Kidney tubule cell (primary cell): ENCODE measurements at regions not wholly inside any gene's neighbourhood (a gene's known extent, or its start where the extent isn't known, plus 50 kb on each side); places are given as distances from the start of the nearest gene placed in this dataset.

Experiments
- DNase-seq: peaks from one replicate; pipeline ENCODE4 v3.0.0-alpha.2; 2018; ENCODE audit warnings: low spot score

GRCh38 chr13:39159846-39160370 is 121.7 kb downstream of the NHLRC3 start:
- no peak for DNase-seq

DNA sequence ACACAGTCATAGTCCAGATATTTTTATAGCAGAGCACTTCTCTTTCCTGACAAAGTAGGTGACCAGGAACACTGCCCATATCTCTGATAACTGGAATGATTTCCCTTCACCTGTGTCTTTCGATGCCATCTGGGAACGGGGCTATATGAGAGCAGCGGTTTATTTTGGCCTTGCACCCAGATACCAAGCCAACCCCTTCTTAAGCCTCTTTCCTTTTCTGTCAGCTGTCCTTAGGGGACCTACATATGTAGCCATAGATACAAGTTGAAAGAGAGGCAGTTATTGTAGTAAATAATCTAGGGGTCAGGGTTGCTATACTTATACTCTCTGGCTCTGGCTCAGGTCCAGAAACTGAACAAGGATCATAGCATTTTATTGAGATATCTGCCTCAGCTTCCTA is 128.8 kb downstream of the NHLRC3 start:
- no peak for DNase-seq

DNA sequence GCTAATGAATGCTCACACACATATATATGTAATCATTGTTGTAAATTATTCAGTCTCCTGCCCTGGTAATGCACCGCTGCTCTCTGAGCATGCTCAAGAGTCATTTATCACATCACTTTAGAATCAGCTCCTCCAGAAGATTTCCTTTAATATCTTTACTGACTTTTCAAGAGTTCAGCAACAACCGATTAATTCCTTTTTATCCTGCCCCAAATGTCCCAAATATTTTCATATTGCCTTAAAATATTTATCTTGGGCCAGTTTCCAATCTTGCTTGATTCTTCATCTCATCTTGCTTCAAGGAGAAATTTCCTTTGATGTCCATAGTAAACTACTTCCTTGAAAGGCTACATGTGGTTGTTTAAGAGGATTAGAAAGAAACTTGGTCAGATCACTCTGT is 132.5 kb downstream of the NHLRC3 start:
- DNase-seq = no peak

DNA sequence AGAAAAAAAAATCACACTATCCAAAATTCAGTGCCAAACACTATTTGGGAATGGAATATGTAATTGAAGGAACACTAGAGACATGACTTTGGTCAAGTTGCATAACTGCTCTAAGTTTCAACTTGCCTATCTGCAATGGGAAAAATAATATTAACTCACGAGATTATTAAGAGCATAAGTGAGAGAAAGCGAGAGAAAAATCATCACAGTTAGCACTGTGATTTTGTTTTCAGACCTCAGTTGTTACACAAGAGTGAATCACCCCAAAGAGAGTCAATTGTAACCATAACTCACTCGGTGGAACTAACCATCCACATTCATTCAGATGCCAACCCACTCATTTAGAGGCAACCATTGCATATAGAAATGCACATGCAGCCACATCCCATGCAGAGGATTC is 147.1 kb downstream of the NHLRC3 start:
- DNase-seq = no peak

GRCh38 chr13:39186205-39186875 is 148.1 kb downstream of the NHLRC3 start:
- peak; percentile 15 for DNase-seq

GRCh38 chr13:39189778-39190177 is 151.5 kb downstream of the NHLRC3 start:
- DNase-seq = no peak

- no peak for DNase-seq
Observed at GRCh38 chr13:39196965-39197646, 158.8 kb downstream of the NHLRC3 start.

- DNase-seq = no peak
Observed at GRCh38 chr13:39197647-39198007, 159.4 kb downstream of the NHLRC3 start.

GRCh38 chr13:39200249-39200910 is 162.1 kb downstream of the NHLRC3 start:
- no peak for DNase-seq

DNA sequence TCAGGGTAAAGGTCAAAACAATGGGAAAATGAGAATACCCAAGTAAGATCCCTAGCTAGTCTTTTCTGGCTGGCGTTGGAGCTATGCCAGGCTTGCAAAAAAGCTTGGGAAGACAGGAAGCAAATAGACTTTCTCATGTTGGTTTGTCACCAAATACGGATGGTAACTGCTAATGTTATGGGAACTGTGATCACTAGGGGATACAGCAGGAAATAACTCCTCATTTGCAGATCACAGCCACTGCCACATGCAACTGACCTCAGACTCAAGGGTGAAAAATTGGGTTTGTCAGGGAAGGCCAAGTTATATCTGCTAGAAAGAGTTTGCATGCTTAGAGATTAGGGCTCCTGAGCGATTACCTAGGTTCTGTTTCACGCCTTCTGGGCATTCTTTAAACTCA is 162.9 kb downstream of the NHLRC3 start:
- no peak for DNase-seq

- DNase-seq = no peak
Observed at GRCh38 chr13:39202746-39203145, 164.5 kb downstream of the NHLRC3 start.

- DNase-seq = no peak
Observed at GRCh38 chr13:39208636-39209035, 170.4 kb downstream of the NHLRC3 start.

DNA sequence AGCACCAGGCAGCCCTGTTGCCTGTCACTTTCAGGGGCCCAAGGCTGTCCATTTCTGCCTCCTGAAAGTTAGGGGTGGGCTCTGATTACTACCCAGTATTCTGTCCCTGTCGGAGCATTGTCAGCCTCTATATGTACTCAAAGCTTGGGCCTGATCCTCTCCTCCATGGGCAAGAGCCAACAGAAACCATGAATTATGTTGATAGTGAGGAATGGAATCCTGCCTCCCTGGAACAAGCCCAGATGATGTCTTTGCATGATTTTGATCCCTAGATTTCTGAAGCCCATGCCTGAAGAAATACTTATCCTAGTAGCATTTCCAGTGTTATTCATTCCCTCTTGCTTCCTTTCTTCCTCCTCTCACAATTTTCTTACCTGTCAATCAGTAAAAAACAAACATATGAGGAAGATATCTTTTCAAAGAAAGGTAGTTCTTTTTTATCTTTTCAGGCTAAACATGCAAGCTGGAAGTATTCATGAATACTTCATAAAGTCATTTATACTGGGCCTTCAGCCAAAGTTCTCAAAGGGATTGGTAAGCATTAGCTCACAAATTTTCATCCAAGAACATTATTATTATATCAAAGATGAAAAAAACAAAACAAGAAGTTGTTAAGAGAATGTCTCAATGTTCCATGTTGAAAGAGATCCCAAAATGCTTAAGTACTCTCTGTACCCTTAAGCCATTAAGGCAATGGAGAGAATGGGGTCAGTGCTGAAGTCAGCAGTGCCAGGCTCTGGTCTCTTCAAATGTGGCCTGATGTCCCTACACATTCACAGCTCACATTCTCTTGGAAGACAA is 171.7 kb downstream of the NHLRC3 start:
- DNase-seq = no peak

GRCh38 chr13:39210961-39211534 is 172.8 kb downstream of the NHLRC3 start:
- DNase-seq = peak; percentile 23

GRCh38 chr13:39215971-39216370 is 177.7 kb downstream of the NHLRC3 start:
- no peak for DNase-seq

DNA sequence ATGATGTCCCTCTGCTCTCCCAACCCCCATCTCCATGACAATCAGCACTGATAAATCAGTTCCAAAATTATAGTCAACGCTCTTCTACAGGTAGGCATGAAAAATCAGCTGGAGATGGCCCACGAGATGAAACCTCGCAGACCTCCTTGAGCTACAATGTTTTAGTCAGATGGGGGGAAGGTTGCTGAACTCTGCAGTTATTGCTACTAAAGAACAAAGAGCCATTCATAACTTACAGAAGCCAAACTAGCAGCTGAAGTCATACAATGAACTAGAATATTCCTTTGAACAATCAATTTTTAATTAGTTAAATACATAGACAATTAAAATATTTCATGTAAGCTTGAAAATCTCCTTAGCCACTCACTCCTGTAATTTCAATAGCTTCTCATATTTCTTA is 179.2 kb downstream of the NHLRC3 start:
- DNase-seq = no peak

DNA sequence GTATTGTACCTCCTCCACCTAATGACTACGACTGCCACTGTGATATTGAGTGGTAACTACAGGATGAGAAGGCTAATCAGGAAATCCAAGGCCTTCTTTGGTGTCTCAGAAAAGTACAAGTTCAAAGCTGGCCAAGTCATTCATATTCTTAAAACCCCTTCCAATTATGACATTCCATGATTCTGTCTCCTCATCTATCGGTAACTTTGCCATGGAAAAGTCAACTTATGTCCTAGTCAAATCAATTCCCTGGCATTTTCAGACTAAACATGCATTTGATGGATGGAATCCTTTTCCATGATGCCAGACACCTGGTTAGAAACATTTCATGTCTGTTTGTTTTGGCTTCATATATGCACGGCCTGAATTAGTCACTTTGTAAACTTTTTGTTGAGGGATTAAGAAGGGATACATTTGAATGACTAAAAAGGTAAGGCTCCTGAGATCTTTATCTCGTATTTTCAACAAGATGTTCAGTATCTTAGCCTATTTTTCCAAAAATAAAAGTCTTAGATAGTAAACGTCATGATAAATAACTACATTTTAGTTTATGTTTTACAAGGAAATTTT is 186.5 kb downstream of the NHLRC3 start:
- DNase-seq = no peak

- no peak for DNase-seq
Observed at GRCh38 chr13:39225860-39226259, 187.6 kb downstream of the NHLRC3 start.

- DNase-seq = no peak
Observed at GRCh38 chr13:39226359-39226758, 188.1 kb downstream of the NHLRC3 start.

DNA sequence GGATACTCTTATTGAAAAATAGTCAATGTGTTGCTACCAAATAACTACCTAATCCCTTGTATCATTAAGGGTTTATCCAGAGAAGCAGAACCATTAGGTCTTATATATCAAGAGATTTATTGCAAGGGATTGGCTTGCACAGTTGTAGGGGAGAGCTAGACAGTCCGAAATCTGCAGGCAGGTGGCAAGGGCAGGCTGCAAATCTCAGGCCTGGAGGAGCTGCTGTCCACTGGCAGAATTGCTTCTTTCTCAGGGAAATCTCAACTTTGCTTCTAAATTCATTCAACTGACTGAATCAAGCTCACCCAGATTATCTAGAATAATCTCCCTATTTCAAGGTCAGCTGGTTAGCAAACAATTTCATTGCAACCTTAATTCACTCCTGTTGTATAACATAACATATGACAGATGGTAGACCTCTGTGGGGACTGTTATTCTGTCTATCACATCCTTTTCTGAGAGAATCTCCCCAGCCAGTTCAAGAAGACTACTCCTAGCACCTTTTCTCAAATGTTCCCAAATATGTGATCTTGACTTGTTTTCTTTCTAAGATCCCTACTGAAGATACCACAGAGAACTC is 194.2 kb downstream of the NHLRC3 start:
- no peak for DNase-seq

DNA sequence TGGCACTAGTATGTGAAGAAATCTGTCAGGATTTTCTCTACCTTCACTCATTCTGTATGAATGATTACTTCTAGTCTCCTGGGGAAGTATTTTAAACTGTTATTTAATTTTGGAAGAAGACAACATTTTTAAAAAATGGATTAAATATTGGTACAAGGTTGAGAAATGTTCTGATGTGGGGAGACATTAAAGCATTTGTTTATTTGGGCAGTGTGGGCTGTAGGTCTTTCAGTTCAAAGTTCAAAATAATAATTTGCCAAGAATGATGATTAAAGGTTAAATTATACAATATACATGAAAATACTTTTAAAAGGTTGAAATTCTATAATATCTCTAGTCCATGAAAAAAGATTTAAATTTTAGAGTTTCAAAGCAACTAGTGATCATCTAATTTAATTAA is 194.7 kb downstream of the NHLRC3 start:
- no peak for DNase-seq
